ENCODE measurements at regions not wholly inside any gene's neighbourhood (a gene's known extent, or its start where the extent isn't known, plus 50 kb on each side); places are given as distances from the start of the nearest gene placed in this dataset.

DNA sequence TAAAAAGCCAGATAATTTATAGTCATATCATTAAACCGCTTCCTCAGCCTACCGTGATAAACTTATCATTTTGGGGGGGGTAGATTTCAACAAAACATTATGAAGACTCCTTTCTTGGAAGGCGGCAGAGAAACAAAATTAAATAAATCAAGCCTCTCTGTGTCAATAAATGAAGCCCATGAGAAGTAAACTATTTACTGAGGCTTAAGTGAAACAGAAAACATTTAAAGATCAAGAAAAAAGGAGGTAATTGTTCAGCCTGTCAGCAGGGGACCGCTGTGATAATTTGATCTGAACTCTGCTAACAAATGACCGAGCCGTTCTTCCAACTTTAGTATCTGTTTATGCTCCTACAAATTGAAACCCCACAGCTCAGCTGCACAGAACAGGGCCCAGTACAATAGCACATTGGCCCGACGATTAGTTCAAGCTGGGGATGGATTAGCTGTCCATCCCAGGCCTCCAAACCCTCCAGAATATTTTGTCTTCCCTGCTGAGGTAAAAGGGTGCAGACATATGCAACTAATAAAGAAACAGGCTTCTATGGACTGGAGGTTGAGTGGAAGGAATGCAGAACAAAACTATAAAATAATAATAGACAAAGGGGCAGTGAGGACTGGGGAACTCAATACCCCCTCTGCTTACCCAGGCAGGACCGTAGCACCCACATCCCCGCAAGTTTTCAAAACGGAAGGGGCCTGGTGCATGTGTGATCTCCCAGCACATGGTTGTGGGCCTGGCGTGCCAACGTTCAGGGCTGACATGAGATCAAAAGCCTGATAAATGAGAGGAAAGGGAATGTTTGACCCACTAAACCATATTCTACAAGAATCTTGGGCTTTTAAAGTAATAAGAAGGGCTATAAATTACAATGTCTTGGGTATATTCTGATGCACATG lies 298.1 kb upstream of the IRX5 start:
- peak in 1 of 4 donors; percentile 23 for DNase-seq (ENCODE audit: low read depth in 4 of 4, low spot score in 2 of 4)

DNA sequence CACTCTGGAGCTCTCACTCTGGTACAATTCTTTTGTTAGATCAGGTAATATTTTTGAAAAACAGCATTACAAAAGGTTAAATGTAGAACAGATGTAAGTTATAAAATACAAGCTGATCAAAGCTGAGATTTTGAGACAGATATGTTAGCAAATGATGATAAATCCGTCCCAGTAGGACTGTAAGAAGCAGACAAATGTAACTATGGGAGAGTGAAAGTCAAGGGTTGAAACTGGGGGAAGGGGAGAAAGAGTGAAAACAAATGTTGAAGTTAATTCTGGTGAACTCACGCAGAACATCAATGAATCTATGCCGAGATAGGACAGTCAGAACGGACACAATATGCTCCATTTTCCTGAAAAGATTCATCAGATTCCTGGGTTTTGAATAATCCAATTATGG lies 298.9 kb upstream of the IRX5 start:
- DNase-seq (ENCODE audit: low read depth in 4 of 4, low spot score in 2 of 4): peak in 1 of 4 donors; percentile 43

DNA sequence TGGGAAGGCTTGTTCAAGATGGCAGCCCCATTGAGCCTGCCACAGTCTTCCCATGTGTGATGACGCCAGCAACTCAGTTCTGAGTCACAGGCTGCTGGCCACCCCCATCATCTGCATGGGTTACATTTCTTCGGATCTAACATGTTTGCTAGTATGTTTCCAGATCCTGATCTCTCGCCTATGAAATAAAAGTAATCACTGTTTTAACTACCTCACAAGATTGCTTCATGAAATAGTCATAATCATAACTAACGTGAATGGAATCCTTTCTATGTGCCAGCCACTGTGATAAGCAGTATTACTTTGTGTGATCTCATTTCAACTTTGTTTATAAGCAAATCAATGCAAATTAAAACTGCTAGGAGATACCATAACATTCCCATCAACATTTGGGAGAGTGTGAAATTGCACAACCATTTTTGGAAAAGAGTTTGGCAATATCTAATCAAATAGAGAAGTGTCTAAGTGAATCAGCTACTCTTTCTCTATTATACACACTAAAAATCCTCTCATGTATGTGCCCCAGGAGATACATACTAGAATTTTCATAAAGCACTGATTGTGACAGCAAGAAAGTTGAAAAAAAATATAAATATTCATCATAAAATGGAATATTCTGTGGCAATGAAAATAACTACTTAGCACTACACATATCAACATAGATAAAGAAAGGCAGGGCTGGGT lies 300.2 kb upstream of the IRX5 start:
- no peak for DNase-seq (ENCODE audit: low read depth in 4 of 4, low spot score in 2 of 4)

DNA sequence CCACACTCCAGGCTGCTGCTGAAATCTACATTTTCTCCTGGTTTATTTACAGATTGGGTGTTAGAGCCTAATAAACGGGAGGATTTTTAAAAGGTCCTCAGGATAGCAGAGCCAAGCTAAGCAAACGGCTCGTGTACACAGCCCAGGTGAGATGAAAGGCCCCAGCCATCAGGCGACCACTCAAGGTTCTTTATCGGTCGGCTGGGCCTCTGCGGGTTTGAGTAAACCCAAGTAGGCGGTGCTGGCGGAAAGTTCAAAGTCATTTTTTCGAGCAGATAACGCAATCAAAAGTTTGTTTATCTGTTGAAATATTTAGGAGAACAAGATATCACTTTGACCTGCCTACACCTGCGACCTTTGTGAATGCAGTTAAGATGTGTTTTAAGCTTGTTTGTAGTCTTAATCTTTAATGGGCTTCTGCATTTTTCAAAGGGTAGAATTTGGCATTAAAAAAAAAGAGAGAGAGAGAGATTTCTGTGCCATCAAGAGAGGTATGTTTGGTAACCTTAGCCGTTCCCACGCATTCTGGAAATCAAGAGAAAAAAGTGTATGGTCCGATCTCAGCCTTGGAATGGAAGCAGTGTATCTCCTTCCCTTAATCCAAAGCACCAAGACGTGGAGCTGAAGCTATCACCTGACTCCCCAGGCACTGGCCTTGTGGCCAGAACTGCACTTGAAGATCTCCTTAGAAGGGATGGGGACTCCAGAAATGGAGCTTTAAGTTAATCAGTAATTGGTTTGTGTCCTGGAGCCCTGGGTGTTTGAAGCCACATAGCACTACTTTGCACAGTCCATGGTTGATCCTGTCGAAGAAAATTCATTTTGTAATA lies 301.7 kb upstream of the IRX5 start:
- DNase-seq (ENCODE audit: low read depth in 4 of 4, low spot score in 2 of 4): no peak

DNA sequence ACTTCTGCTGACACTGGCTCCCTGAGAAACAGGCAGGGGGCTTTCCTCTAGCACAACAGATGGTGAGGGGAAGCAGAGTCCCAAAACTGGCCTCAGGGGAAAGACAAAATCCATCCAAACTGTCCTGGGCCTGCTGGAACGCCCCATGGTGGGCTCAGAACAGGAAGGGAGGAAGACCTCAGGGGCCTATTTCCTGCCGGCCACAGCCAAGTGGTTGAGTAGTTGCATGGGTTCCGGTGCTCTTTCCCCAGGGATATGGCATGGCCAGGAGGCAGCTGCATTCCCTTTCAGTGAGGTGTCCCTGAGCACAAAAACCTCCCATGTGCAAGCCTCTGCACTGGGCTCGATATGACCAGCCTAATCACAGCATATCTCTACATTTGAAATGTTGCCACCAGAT lies 303.0 kb upstream of the IRX5 start:
- DNase-seq (ENCODE audit: low read depth in 4 of 4, low spot score in 2 of 4): no peak

DNA sequence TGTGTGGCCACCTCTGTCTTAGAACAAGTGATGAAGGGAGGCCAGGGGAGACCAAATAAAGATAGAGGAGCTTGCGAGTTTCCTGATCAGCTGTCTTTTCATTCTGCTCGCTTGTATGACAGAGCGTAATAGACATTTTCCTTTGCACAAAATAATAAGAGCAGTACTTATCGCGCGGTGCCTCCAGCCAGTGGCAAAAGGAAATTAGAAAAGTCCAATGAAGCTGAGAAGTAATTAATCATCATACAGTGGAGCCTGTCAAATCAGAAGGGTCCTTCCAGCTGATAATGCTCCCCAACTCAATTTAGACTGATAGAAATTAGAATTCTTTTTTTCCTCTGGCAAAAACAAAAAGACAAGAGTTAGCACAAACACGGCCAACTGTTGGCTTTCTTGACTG lies 307.0 kb upstream of the IRX5 start:
- DNase-seq (ENCODE audit: low read depth in 4 of 4, low spot score in 2 of 4): no peak

DNA sequence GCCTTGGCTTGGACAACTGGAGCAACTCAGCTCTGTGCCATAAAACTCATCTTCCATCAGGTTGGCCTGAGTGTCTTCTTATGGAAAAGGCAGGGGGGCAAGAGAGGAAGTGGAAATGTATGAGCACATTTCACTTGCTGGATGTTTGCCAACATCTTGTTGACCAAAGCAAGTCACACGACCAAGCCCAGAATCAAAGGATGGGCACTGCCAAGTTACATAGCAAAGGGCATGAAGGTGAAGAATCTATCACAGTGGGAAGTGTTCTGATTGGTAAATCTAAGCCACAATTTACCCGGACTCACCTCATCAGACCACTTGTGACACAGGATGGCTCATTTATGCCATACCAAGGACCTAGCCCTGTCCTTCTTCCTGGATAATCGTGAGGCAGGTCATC lies 310.5 kb upstream of the IRX5 start:
- no peak for DNase-seq (ENCODE audit: low read depth in 4 of 4, low spot score in 2 of 4)

DNA sequence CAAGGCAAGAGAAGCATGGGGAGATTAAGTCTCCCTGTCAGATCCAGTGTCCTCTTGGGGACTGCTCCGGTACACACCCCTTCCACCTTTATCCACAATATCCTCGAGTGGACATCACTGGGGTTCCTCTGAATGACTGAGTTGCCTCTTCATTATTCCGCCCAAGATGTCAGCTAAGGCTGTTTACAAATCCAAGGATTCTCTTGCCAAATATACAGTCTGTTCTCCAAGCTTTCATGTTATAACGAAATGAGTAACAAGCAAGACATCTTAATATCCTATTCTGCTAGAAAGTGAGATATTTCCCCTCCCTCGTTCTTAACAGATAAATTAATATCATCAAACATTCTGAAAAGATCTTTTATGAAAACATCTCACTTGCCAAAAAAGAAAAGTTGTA lies 314.1 kb upstream of the IRX5 start:
- no peak for DNase-seq (ENCODE audit: low read depth in 4 of 4, low spot score in 2 of 4)

DNA sequence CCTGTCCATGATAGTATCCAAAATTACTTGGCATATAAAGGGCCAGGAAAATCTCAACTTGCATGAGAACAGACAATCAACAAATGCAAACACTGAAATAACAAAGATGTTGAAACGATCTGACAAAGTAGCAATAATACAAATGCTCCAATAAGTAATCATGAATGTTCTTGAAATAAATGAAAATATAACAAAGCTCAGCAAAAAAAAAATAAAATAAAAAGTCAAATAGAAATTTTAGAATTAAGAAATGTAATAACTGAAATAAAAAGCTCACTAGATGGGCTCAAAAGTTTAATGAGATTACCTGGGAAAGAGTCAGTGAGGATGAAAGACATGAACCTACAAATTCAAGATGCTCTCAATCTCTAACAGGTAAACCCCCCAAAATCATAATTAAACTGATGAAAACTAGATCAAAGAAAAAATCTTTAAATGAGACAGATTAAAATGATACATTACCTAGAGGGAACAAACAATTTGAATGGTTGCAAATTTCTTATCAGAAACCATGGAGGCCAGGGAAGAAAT lies 319.0 kb upstream of the IRX3 start:
- no peak for DNase-seq (ENCODE audit: low read depth in 4 of 4, low spot score in 2 of 4)

DNA sequence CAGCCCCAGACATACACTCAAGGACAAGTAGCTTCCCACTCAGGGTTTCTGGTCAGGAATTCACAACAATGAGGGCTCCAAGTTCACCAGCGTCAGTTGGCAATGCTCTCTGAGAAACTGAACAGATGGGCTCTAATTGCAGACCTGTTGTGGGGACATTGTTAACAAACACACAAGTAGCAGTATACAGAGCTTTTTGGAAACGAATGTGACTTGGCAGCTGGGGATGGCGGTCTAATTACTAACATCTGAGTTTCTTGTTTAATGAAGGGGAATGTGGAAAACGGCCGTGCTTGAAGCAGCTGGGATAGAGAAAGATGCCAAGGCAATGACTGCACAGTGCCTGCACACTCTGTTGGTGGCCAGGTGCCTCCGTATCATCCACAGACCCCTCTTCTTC lies 316.1 kb upstream of the IRX3 start:
- DNase-seq (ENCODE audit: low read depth in 4 of 4, low spot score in 2 of 4): no peak

DNA sequence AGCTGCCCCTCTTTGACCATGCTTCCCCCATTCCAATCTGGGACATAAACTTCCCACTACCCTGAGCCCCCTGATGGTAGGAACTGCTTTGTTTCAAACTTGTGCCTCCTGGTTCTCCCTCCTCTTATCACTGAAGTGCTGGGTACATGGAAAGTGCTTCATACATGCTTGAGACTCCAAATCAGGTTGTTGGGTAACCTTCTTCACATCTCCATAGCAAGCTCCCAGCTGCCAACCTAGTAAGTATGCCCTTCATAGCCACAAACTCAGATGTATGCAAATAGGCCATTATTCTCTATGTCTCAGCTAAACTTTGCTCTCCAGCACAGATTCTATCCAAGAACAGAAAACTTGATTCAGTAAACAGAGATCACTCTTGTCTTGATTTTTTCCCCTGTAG lies 310.6 kb upstream of the IRX3 start:
- no peak for DNase-seq (ENCODE audit: low read depth in 4 of 4, low spot score in 2 of 4)

DNA sequence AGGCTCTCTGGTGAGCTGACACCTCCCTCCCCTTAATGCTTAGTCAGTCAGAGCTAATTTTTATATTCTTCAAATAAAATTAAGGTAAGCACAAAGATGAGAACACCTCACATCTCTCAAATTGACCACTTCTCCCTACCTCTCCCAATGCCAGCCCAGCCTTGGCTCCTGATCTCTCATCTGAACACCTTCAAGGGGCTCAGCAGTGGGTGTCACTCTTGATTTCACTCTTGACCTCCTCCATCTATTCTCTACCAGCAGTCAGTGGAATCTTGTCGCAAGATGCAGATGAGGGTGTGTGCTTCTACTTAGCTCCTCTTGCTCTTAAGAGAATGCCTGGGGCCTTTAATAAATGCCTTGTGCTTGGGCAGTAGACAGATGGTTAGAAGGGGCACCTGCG lies 309.0 kb upstream of the IRX3 start:
- DNase-seq (ENCODE audit: low read depth in 4 of 4, low spot score in 2 of 4): no peak

DNA sequence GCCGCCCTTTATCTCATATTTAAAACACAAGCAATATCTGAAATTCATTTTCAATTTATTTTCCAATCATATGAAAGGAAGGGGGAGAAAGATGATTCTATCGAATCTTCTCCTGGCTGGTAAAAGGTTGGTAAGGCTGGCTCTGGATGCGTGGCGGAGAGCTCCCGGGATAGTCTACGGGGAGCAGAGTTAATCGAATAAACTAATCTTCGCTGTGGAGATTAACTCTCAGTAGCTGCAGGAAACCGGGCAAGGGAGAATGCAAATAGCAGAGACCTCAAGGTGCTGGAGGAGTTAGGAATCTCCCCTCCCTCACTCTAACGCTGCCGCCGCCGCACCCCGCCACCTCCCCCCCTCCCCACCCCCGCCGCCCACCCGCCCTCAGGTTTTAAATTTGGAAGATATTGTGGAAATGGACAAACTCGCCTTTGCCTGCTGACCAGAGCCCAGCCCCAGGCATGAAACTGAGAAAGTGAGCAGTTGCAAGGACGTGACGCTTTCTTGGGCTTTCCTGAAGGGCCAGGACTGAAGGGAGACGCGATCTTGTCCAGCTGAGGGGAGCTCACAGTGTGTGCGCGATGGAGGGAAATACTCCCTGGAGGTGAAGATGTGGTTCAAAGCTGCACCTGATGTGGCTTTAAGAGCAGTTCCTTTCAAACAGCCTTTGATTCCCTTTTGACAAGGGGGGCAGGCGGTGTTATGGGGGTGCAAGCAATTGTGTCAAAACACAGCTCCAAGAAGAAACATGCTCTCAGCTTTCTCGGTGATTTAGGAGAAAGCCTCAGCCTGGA lies 308.2 kb upstream of the IRX3 start:
- no peak for DNase-seq (ENCODE audit: low read depth in 4 of 4, low spot score in 2 of 4)

DNA sequence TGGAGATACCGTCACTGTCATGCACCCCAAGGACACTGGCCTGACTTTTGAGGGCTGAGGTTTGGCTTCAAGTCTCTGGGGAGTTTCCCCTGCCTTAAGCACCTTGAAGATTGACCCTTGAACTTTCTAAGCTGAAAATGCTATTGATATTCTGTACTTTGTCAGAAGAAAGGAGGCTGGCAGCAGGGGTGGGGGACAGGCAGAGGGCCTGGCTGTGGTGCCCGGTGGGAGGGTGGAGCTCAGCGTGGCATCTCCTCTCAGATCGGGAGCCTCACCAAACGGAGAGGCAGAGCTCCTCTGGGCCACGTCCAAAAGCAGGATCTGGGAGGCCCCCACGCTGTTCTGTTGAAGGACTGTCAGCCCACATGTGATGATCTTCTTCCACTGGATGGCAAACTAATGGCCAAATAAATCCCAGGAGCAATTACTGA lies 305.2 kb upstream of the IRX3 start:
- no peak for DNase-seq (ENCODE audit: low read depth in 4 of 4, low spot score in 2 of 4)

DNA sequence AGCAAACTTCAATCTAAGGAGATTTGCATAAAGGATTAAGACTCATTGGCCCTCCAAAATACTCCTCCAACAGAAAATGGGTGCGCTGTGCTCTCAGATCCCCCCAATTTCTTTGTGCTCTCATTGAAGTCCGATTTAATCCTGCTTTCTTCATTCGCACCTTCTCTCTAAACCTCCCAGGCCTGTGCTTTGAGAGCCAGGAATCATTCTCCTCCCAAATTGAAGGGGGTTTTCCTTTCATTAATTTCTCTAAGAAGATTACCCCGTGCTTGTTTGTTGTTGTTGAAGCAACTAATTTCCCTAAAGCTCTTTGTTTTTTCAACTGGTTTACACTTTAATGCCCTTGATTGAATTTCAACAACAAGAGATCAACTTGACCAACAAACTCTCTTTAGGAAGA lies 304.2 kb upstream of the IRX3 start:
- DNase-seq (ENCODE audit: low read depth in 4 of 4, low spot score in 2 of 4): no peak

DNA sequence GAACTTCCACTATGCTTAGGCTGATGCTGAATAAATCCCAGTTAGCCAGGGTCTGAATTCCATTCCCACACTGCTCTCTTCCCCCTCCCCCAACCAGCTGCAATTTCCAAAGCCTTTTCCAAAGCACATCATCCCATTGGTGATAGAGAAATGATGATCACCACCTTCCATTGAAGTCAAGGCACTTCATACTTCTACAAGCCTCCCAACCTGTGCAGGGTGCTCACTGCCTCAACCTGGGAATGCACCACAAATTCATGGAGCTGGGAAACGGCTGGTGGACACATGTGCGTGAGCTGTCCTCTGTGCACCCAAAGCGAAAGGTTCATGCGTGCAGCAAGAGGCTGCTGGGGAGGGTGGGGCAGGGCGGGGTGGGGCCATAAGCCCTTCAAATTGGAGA lies 302.7 kb upstream of the IRX3 start:
- DNase-seq (ENCODE audit: low read depth in 4 of 4, low spot score in 2 of 4): no peak

DNA sequence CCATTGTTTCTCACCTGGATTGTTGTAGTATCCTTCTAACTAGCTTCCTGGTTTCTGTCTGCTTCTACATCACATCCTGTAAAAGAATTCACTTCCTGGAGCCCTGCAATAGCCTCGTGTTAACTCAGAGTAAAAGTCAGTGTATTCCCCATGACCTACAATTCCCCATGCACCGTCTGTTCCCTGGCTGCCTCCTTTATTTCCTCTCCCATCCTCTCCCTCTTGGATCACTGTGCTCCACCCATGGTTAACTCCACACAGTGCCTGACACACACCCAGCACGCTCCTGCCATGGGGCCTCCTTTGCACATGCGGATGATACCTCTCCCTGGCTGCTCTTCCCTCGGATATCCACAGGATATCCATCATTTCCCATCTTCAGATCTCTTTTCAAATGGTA lies 301.4 kb upstream of the IRX3 start:
- DNase-seq (ENCODE audit: low read depth in 4 of 4, low spot score in 2 of 4): no peak

DNA sequence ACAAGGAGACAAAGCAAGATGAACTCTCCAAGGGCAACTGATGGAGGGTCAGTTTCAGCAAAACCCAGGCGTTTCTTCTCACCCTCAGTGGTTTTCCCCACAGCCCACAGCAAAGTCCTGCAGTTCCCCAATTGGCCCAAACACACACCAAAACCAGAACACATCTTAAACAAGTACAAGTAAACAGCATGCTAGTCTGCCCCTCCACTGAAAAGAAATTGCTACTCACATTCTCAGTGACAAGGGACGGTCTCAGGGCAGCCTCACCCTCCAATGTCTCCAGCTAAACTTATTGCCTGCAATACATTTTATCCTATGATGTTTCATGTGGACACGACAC lies 300.6 kb upstream of the IRX3 start:
- no peak for DNase-seq (ENCODE audit: low read depth in 4 of 4, low spot score in 2 of 4)

DNA sequence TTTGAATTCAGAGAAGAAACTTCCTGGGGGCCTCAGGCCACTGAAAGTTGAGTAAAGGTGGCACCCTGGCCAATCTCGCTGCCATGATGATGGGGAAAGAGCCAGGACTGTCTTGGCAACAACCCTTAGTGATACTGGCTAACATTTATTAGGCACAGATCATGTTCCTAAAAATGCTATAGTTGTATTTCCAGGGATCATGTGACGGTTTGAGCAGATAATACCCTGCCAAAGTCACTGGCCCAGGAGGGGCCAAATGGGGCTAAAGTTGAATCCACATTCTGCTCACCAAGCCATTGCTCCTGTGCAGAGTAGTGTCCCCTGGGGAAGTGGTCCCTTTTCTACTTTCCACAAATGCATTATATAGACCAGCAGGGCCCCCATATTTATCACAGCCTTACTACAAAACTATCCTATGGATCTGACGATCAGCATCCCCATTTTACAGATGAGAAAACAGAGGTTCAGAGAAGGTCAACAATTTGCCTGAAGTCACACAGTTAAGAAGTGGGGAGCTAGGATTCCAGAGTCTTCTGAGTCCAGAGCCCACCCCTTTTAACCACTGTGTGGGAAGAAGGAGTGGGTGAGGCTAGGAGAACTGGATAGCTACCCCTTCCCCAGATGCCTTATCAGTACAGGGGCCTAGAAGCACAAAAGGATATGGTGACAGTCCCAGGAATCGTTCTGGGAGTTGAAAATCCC lies 300.0 kb upstream of the IRX3 start:
- no peak for DNase-seq (ENCODE audit: low read depth in 4 of 4, low spot score in 2 of 4)

DNA sequence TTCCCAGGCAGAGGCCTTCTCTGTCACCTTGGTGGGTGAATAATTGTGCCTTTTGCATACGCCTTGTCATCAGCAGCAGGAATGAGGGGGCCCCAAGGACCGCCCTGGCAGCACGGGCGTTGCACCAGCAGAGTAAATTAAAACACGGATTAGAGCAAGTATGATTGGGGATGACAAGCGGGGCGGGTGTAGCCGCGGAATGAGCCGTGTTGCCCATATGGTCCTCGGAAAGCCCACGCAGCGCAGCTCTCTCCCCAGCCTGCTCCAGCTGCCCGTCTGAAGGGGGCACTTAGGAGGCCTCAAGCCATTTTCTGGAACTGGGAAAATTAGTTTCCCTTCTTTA lies 299.4 kb upstream of the IRX3 start:
- DNase-seq (ENCODE audit: low read depth in 4 of 4, low spot score in 2 of 4): no peak

Measured in left renal cortex interstitium (tissue), 4 donors.